GM18517 (cell line): ENCODE measurements at regions not wholly inside any gene's neighbourhood (a gene's known extent, or its start where the extent isn't known, plus 50 kb on each side); places are given as distances from the start of the nearest gene placed in this dataset.

ENCODE experiments used
- ATAC-seq: cut with Tn5 transposase; IDR thresholded peaks from one replicate; pipeline ENCODE4 v1.9.1; 2021; ENCODE audit warnings: mild to moderate bottlenecking, moderate library complexity; ENCODE audit not compliant: unreplicated experiment

DNA sequence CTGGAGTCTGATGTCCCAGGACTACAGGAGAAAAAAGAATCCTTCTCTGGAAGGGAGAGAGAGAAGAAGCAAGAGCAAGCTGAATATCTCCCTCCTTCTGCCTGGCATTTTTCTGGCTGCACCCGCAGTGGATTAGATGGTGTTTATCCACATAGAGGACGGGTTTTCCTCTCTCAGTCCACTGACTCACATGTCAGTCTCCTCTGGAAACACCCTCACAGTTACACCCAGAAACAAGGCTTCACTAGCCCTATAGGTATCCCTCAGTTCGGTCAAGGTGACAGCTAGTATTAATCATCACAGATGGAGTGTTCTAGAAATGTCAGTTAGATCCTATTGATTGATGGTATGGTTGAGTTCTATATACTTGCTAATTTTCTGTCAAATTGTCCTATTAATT, 87.9 kb downstream of the RHOU start:
- ATAC-seq, result no peak

- ATAC-seq, result no peak
Measured at GRCh38 chr1:228824366-228824765, 89.1 kb downstream of the RHOU start.

GRCh38 chr1:228825041-228825440, 89.8 kb downstream of the RHOU start:
- no peak for ATAC-seq

GRCh38 chr1:228825840-228826484, 90.7 kb downstream of the RHOU start:
- peak; percentile 83 for ATAC-seq

DNA sequence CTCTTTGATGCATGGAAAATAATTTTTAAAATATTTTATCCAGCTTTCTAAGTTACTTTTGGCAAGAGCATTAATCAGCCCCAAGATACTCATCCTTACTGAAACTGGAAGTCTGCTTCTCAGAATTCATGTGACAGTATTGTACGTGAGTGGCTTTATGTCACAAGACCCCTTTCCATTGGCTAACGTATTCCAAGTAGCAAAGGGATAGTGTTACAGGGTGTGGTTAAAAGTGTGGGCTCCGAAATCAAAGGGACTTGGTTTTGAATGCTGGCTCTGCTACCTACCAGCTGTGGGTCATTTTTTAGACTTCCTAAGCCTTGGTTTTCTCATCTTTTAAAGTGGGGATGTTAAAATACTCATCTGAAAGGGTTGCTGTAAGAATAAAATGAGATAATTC, 91.7 kb downstream of the RHOU start:
- ATAC-seq, result no peak

DNA sequence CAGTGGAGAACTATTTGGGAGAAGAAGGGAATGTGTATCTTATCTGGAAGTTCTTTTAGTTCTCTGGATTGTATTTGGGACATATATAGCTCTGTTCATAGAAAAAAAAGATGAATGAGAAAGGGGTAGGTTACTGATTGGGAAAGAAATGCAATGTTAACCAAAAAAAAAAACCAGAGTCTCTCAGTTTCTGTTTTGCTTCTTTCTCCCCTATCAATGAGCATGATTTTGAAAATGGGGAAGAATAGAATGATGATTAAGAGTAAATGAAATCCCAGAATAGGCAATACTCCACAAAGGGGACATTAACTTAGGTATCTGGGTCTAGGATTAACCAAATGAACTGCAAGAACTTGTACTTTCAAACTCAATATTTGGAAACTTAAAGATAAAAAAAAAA, 92.9 kb downstream of the RHOU start:
- no peak for ATAC-seq

GRCh38 chr1:228830185-228830953, 95.1 kb downstream of the RHOU start:
- no peak for ATAC-seq

DNA sequence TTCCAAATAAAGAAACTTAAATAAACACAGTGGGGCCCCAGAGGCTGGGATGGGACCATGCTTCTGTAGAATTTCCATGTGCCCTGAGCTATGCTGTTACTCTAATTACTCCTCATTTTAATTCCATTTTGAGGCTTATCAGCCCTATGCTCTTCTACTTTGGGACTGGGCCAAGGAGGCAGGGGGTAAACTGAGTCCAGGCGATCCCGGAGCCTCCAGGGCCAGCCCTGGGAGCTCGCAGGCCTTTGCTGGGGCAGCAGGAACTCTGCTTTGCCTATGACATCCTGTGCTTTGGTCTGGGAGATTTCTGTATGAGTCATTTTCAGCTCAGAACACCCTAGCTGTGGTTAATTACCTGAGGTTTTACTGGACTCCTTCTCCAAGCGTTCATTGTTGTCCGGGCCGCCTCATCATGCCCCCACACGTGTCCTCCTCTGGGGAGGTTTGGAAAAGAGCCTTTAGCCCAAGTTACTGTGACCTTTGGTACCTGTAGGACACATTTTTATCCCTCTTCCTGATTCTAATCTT, 95.7 kb downstream of the RHOU start:
- peak; percentile 69 for ATAC-seq

GRCh38 chr1:228833911-228834688, 98.8 kb downstream of the RHOU start:
- ATAC-seq, result no peak

DNA sequence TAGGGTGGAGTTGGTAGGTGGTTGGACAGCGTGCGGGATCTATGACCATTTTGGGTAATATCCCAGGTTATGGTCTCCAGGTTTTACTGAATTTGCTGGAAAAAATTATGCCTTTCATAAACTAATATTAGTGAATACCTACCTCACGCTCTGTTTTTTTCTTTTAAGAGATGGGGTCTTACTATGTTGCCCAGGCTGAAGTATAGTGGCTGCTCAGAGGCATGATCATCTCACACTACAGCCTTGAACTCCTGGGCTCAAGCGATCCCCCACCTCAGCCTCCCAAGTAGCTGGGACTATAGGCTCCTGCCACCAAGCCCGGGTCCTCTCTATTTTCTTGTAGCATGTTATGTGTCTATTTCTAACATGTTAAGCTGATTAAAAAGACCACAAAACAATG, 100.2 kb downstream of the RHOU start:
- ATAC-seq, result no peak

DNA sequence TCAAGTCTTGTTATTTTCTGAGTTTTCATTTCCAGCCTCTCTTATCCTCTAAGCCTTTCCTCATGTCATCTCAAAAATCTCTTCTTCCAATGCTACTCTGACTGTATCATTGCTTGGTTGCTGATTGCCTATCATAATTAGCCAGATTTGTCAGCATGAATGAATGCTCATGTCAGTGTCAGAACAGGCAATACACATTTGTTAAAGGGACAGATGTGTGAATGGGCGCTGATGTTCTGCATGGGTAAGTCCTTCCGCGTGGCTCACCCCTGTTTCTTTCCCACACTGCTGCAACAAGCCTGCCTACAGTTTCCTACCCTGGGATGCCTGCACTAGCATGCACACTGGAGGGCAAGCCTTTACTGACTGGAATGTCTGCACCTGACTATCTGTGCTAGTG, 100.6 kb downstream of the RHOU start:
- no peak for ATAC-seq

DNA sequence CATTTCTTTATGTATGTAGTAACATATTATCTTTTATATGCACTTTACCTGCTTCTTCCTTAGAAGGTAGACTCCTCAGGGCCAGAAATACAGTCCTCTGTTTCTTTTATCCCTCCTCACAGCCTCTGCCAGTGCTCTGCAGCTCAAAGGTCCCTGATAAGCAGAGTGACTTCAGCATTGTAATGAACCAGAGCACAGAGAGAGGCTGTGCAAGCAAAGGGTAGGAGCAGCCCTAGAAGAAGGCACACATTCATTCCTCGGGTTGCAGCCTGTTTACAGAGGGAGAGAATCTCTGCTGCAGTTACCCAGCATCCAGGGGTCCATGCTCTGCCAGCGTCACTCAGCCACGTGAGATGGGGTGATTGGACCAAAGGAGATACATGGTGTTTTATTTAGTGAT, 101.1 kb downstream of the RHOU start:
- ATAC-seq, result no peak

DNA sequence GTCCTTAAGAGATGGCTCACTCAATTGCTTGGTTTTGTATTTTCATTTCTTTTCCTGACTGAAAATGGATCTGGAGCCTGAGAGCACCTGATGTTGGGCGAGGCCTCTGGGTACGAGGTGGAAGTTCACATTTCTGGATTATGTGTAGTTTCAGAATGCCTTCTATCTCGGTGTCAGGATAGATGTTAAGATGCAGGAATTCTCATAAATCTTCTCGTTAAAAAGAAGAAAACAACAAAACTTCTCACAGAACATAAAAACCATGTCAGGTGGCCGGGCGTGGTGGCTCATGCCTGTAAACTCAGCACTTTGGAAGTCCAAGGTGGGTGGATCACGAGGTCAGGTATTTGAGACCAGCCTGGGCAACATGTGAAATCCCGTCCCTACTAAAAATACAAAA, 101.8 kb downstream of the RHOU start:
- no peak for ATAC-seq

GRCh38 chr1:228837817-228838716, 102.8 kb downstream of the RHOU start:
- ATAC-seq, result peak; percentile 73

- ATAC-seq, result no peak
Measured at GRCh38 chr1:228838717-228839500, 103.6 kb downstream of the RHOU start.

DNA sequence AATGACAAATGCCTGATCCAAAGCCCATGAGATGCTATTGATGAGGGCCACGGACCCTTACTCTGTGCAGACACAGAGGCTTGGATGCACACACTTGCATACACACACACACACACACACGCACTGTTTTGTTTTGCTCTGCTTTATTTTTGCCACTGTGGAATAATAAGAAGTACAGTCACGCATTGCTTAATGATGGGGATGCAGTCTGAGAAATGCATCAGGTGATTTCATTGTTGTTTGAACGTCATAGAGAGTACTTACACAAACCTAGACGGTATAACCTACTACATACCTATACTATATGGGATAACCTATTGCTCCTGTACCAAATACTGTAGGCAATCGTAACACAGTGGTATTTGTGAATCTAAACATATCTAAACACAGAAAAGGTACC, 104.4 kb downstream of the RHOU start:
- no peak for ATAC-seq

DNA sequence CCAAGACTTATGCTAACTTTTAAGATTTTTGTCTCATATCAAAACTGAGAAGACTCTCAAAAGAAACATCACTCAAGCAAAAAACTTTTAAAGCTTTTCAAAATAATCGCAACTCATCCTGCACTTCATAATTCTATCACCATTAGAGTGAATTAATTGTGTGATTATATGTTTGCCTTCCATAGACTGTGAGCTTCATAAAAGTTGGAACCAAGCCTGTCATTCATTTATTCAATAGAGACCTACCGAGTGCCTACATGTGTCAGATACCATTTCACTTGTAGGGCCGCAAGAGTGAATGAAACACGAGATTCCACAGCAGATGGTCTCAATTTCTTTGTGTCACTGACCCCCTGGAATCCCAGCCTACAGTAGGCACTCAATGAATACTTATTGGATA, 106.4 kb downstream of the RHOU start:
- no peak for ATAC-seq

- ATAC-seq, result no peak
Measured at GRCh38 chr1:228842094-228842775, 107.0 kb downstream of the RHOU start.

- no peak for ATAC-seq
Measured at GRCh38 chr1:228845101-228845500, 109.8 kb downstream of the RHOU start.
